Loucy (cell line): ENCODE measurements at regions not wholly inside any gene's neighbourhood (a gene's known extent, or its start where the extent isn't known, plus 50 kb on each side); places are given as distances from the start of the nearest gene placed in this dataset.

ENCODE experiments used
- H2AFZ ChIP-seq: fragments of 200-600 bp; sonication (generic); 2 replicates; pipeline ENCODE4 v1.6.0; 2016; ENCODE audit warnings: antibody characterized with exemption, mild to moderate bottlenecking, low read length, moderate library complexity
- H3F3A ChIP-seq: fragments of 200-600 bp; 2 replicates; pipeline ENCODE4 v1.6.0; 2016; ENCODE audit warnings: antibody characterized with exemption, low read depth, mild to moderate bottlenecking
- H3K27me3 ChIP-seq: fragments of 200-600 bp; sonication (generic); 2 replicates; pipeline ENCODE4 v1.6.1; 2014; ENCODE audit warnings: low read length, mild to moderate bottlenecking; ENCODE audit not compliant: insufficient read depth, poor library complexity, severe bottlenecking
- H3K36me3 ChIP-seq: fragments of 200-600 bp; sonication (generic); 2 replicates; pipeline ENCODE4 v1.6.1; 2016; ENCODE audit warnings: low read length; ENCODE audit not compliant: insufficient read depth
- H3K4me1 ChIP-seq: fragments of 200-600 bp; sonication (generic); 2 replicates; pipeline ENCODE4 v1.5.1; 2014; ENCODE audit warnings: low read length, mild to moderate bottlenecking; ENCODE audit not compliant: insufficient read depth, poor library complexity, severe bottlenecking
- H3K4me2 ChIP-seq: fragments of 200-600 bp; sonication (generic); 2 replicates; pipeline ENCODE4 v1.6.0; 2014; ENCODE audit warnings: antibody characterized with exemption, low read length, low read depth, mild to moderate bottlenecking; ENCODE audit not compliant: poor library complexity, severe bottlenecking
- H3K4me3 ChIP-seq: fragments of 200-600 bp; sonication (generic); 2 replicates; pipeline ENCODE4 v1.5.1; 2014; ENCODE audit warnings: low read length, mild to moderate bottlenecking, mixed read lengths; ENCODE audit not compliant: poor library complexity, severe bottlenecking
- H3K79me2 ChIP-seq: fragments of 200-600 bp; sonication (generic); 2 replicates; pipeline ENCODE4 v1.6.1; 2014; ENCODE audit warnings: low read length; ENCODE audit not compliant: insufficient read depth
- H3K9ac ChIP-seq: fragments of 200-600 bp; sonication (generic); 2 replicates; pipeline ENCODE4 v1.6.0; 2014; ENCODE audit warnings: mild to moderate bottlenecking, low read depth, low read length, moderate library complexity; ENCODE audit not compliant: poor library complexity, severe bottlenecking
- H3K9me2 ChIP-seq: fragments of 200-600 bp; sonication (generic); replicated peaks from 2 replicates; pipeline ENCODE4 v1.6.1; 2016; ENCODE audit warnings: low read depth, low read length, mixed read lengths
- H3K9me3 ChIP-seq: fragments of 200-600 bp; sonication (generic); 2 replicates; pipeline ENCODE4 v1.6.1; 2014; ENCODE audit warnings: mild to moderate bottlenecking, antibody characterized with exemption, low read length, low read depth; ENCODE audit not compliant: insufficient read depth
- H4K20me1 ChIP-seq: fragments of 200-600 bp; sonication (generic); 2 replicates; pipeline ENCODE4 v1.6.0; 2014; ENCODE audit warnings: antibody characterized with exemption, low read length, mild to moderate bottlenecking; ENCODE audit not compliant: insufficient read depth, poor library complexity, severe bottlenecking
- CTCF ChIP-seq: fragments of 200-600 bp; sonication (generic); conservative IDR thresholded peaks from 2 replicates; pipeline ENCODE4 v1.5.1; 2014; ENCODE audit warnings: mild to moderate bottlenecking, antibody characterized with exemption, low read length
- EZH2phosphoT487 ChIP-seq: fragments of 200-600 bp; IDR thresholded peaks from 2 replicates; pipeline ENCODE4 v1.6.1; 2018; ENCODE audit warnings: antibody characterized with exemption, mild to moderate bottlenecking, moderate library complexity, borderline replicate concordance

GRCh38 chr4:12579172-12579571, 905.0 kb downstream of the RAB28 start:
- Histone ChIP-seq H3K4me1 (no peaks in the 10 kb centered on the region), H2AFZ (no peak overlapping the region), H3K4me3 (no peak overlapping the region), H3K9me2 (no peaks in the 10 kb centered on the region), H4K20me1 (no peaks in the 10 kb centered on the region), H3K4me2 (no peak overlapping the region), H3K36me3 (no peaks in the 10 kb centered on the region), H3K79me2 (no peaks in the 10 kb centered on the region), H3K27me3 (no peaks in the 10 kb centered on the region), H3K9me3 (no peaks in the 10 kb centered on the region), H3K9ac (no peak overlapping the region), H3F3A (no peaks in the 10 kb centered on the region)
- TF ChIP-seq CTCF = no peak
- TF ChIP-seq EZH2phosphoT487 = no peak

DNA sequence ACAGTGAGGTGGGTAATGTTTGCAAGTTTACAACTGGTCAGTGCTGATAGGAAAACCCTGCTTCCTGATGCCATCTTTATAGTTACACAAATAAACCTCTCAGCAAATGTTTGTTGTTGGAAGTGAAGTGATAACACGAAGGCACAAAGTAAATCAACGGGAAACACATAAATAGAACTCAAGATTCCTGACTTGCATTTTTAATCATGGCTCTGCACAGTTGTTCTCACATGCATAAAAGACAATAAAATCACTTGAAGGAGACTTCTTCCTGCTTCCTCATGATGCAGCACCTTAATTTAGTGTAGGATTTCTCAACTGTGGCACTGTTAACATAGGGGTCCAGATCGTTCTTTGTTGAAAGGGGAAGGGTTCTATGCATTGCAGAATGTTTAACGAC, 907.7 kb downstream of the RAB28 start:
- no peak for TF ChIP-seq CTCF
- TF ChIP-seq EZH2phosphoT487 = no peak
- no peaks in the 10 kb centered on the region for H3K36me3 ChIP-seq
- no peak overlapping the region for H2AFZ ChIP-seq
- no peak overlapping the region for H3K4me3 ChIP-seq
- H4K20me1 ChIP-seq = no peaks in the 10 kb centered on the region
- no peaks in the 10 kb centered on the region for H3K27me3 ChIP-seq
- no peaks in the 10 kb centered on the region for H3K9me3 ChIP-seq
- no peak overlapping the region for H3K9ac ChIP-seq
- no peaks in the 10 kb centered on the region for H3K9me2 ChIP-seq
- H3K4me2 ChIP-seq = no peak overlapping the region
- no peaks in the 10 kb centered on the region for H3F3A ChIP-seq
- H3K4me1 ChIP-seq = no peaks in the 10 kb centered on the region
- no peaks in the 10 kb centered on the region for H3K79me2 ChIP-seq

GRCh38 chr4:12573716-12574115, 910.4 kb downstream of the RAB28 start:
- Histone ChIP-seq H3K4me3 (no peak overlapping the region), H3K9me3 (no peaks in the 10 kb centered on the region), H3F3A (no peaks in the 10 kb centered on the region), H3K9me2 (no peaks in the 10 kb centered on the region), H3K36me3 (no peaks in the 10 kb centered on the region), H3K9ac (no peak overlapping the region), H3K79me2 (no peaks in the 10 kb centered on the region), H3K4me1 (no peaks in the 10 kb centered on the region), H4K20me1 (no peaks in the 10 kb centered on the region), H3K27me3 (no peaks in the 10 kb centered on the region), H2AFZ (no peak overlapping the region), H3K4me2 (no peak overlapping the region)
- no peak for TF ChIP-seq CTCF
- no peak for TF ChIP-seq EZH2phosphoT487
